ENCODE measurements at regions not wholly inside any gene's neighbourhood (a gene's known extent, or its start where the extent isn't known, plus 50 kb on each side); places are given as distances from the start of the nearest gene placed in this dataset.

DNA sequence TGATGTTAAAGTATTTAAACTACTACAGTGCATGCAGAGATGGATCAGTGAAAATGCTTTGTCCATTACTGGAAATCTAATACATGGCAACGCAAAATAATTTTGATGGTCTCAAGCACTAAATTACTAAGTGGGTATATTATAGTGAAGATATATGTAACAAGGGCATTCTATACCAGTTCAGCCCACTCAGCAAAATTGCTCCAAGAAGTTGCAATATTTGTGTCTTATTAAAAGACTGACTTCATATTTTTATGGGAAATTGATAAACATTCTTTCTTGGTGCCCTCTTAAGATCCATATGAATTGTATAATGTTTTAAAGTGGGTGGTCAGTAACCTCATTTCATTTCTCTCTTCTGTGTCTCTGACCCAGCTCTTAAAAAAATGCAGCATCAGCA lies 343.1 kb upstream of the MEX3C start:
- intact Hi-C loops (cut with micrococcal nuclease): no loop called here
- Histone ChIP-seq H3K36me3 (ENCODE audit: control insufficient read depth in 1 of 2, insufficient read depth in 2 of 2, low read length in 2 of 2) (no peaks in the 10 kb centered on the region), H3K4me2 (ENCODE audit: low read length) (no peak overlapping the region), H3K27ac (ENCODE audit: low read depth, low read length) (no peak overlapping the region), H3K79me2 (ENCODE audit: insufficient read depth, low read length) (no peaks in the 10 kb centered on the region), H3K27me3 (ENCODE audit: insufficient read depth, low read length) (no peaks in the 10 kb centered on the region), H3K4me3 (replicated peaks in 1 of 2; ENCODE audit: low read depth in 1 of 2, low read length in 2 of 2) (no peak overlapping the region), H2AFZ (ENCODE audit: low read depth, low read length, poor library complexity, severe bottlenecking) (no peak overlapping the region), H3K9me2 (ENCODE audit: insufficient read depth) (no peaks in the 10 kb centered on the region), H3K9ac (ENCODE audit: low read length) (no peak overlapping the region), H3K4me1 (ENCODE audit: control insufficient read depth in 1 of 2, insufficient read depth in 2 of 2, low read length in 2 of 2) (no peaks in the 10 kb centered on the region), H4K20me1 (ENCODE audit: insufficient read depth) (no peaks in the 10 kb centered on the region), H3K9me3 (ENCODE audit: control insufficient read depth in 1 of 2, insufficient read depth in 1 of 2, low read depth in 1 of 2, low read length in 2 of 2) (no peaks in the 10 kb centered on the region)
- BruUV-seq (replicated peaks): no TSS peak
- ChIA-PET CTCF (no interaction called here), POLR2A (no interaction called here), RAD21 (ENCODE audit: low non-redundant PET in 1 of 2, low total read pairs in 2 of 2, uncharacterized antibody in 2 of 2, unreplicated experiment in 2 of 2) (no interaction called here)
- ATAC-seq: no peak
- DNase-seq (ENCODE audit: low read depth, low spot score): no peak
- TF ChIP-seq ZNF274 (IDR thresholded peaks at IDR 0.05; ENCODE audit: low read depth, low read length): no peak

DNA sequence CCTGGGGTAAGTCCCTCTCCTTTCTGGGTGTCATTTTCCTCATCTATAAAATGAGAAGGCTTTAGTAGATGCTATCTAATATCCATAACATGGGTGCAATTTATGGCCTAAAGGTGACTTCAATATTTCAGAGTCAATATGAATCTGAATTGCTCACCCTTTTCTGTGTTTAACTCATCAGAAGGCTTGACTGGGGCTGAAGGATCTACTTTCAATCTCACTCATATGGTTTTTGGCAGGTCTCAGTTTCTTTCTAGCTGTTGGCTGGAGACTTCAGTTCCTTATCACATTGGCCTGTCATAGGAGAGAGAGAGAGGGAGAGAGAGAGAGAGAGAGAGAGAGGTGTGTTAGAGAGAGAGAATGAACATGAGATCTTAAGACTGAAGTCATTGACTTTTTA lies 343.7 kb upstream of the MEX3C start:
- RAD21 ChIA-PET (ENCODE audit: low non-redundant PET in 1 of 2, low total read pairs in 2 of 2, uncharacterized antibody in 2 of 2, unreplicated experiment in 2 of 2): no interaction called here
- Histone ChIP-seq H2AFZ (ENCODE audit: low read depth, low read length, poor library complexity, severe bottlenecking) (no peak overlapping the region), H3K27me3 (ENCODE audit: insufficient read depth, low read length) (no peaks in the 10 kb centered on the region), H3K9me3 (ENCODE audit: control insufficient read depth in 1 of 2, insufficient read depth in 1 of 2, low read depth in 1 of 2, low read length in 2 of 2) (no peaks in the 10 kb centered on the region), H3K36me3 (ENCODE audit: control insufficient read depth in 1 of 2, insufficient read depth in 2 of 2, low read length in 2 of 2) (no peaks in the 10 kb centered on the region), H4K20me1 (ENCODE audit: insufficient read depth) (no peaks in the 10 kb centered on the region), H3K27ac (ENCODE audit: low read depth, low read length) (no peak overlapping the region), H3K4me2 (ENCODE audit: low read length) (no peak overlapping the region), H3K4me1 (ENCODE audit: control insufficient read depth in 1 of 2, insufficient read depth in 2 of 2, low read length in 2 of 2) (no peaks in the 10 kb centered on the region), H3K4me3 (replicated peaks in 1 of 2; ENCODE audit: low read depth in 1 of 2, low read length in 2 of 2) (no peak overlapping the region), H3K9ac (ENCODE audit: low read length) (no peak overlapping the region), H3K79me2 (ENCODE audit: insufficient read depth, low read length) (no peaks in the 10 kb centered on the region), H3K9me2 (ENCODE audit: insufficient read depth) (no peaks in the 10 kb centered on the region)
- CTCF ChIA-PET: no interaction called here
- no TSS peak for BruUV-seq (replicated peaks)
- intact Hi-C loops (cut with micrococcal nuclease): no loop called here
- no peak for DNase-seq (ENCODE audit: low read depth, low spot score)
- TF ChIP-seq SP1 (IDR thresholded peaks at IDR 0.05; ENCODE audit: low read depth): no peak
- TF ChIP-seq JUND (IDR thresholded peaks at IDR 0.05): no peak
- TF ChIP-seq SRF (IDR thresholded peaks at IDR 0.05; ENCODE audit: low read depth): no peak
- TF ChIP-seq FOSL1 (IDR thresholded peaks at IDR 0.05; ENCODE audit: low read depth): no peak
- no peak for TF ChIP-seq SIN3A (IDR thresholded peaks at IDR 0.05; ENCODE audit: low read depth)
- no peak for TF ChIP-seq POLR2AphosphoS5 (IDR thresholded peaks at IDR 0.05; ENCODE audit: low read depth, low read length)
- TF ChIP-seq EGR1 (IDR thresholded peaks at IDR 0.05; ENCODE audit: low read depth): no peak
- no peak for TF ChIP-seq ZNF274 (IDR thresholded peaks at IDR 0.05; ENCODE audit: low read depth, low read length)
- no peak for TF ChIP-seq CBX3 (IDR thresholded peaks at IDR 0.05; ENCODE audit: low read depth)
- no peak for TF ChIP-seq EZH2phosphoT487 (IDR thresholded peaks at IDR 0.05; ENCODE audit: borderline replicate concordance)
- no peak for TF ChIP-seq CEBPB (IDR thresholded peaks at IDR 0.05; ENCODE audit: low read depth)
- TF ChIP-seq ELF1 (IDR thresholded peaks at IDR 0.05; ENCODE audit: borderline replicate concordance, low read depth): no peak
- TF ChIP-seq YY1 (IDR thresholded peaks at IDR 0.05; ENCODE audit: extremely low read depth, insufficient replicate concordance, low read depth, low read length): no peak
- TF ChIP-seq, protein P1, sequence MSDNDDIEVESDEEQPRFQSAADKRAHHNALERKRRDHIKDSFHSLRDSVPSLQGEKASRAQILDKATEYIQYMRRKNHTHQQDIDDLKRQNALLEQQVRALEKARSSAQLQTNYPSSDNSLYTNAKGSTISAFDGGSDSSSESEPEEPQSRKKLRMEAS (IDR thresholded peaks at IDR 0.05): no peak
- TF ChIP-seq, protein P2, sequence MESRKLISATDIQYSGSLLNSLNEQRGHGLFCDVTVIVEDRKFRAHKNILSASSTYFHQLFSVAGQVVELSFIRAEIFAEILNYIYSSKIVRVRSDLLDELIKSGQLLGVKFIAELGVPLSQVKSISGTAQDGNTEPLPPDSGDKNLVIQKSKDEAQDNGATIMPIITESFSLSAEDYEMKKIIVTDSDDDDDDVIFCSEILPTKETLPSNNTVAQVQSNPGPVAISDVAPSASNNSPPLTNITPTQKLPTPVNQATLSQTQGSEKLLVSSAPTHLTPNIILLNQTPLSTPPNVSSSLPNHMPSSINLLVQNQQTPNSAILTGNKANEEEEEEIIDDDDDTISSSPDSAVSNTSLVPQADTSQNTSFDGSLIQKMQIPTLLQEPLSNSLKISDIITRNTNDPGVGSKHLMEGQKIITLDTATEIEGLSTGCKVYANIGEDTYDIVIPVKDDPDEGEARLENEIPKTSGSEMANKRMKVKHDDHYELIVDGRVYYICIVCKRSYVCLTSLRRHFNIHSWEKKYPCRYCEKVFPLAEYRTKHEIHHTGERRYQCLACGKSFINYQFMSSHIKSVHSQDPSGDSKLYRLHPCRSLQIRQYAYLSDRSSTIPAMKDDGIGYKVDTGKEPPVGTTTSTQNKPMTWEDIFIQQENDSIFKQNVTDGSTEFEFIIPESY (IDR thresholded peaks at IDR 0.05; ENCODE audit: extremely low read depth, insufficient replicate concordance, low read length): no peak
- POLR2A ChIA-PET: no interaction called here
- no peak for ATAC-seq

All from HCT116 (cell line).